ENCODE measurements at regions not wholly inside any gene's neighbourhood (a gene's known extent, or its start where the extent isn't known, plus 50 kb on each side); places are given as distances from the start of the nearest gene placed in this dataset.

- TF ChIP-seq CTCF (IDR thresholded peaks at IDR 0.05; ENCODE audit: low read depth, low read length, poor library complexity, severe bottlenecking) (no peak), EZH2phosphoT487 (IDR thresholded peaks at IDR 0.05; ENCODE audit: borderline replicate concordance, low read length) (no peak)
These were observed 739.9 kb downstream of the CDH11 start for GRCh38 chr16:64381979-64382378.

All from DOHH2 (cell line).